Omental fat pad (tissue), 3 donors: ENCODE measurements at regions not wholly inside any gene's neighbourhood (a gene's known extent, or its start where the extent isn't known, plus 50 kb on each side); places are given as distances from the start of the nearest gene placed in this dataset.

ENCODE experiments used
- ATAC-seq: fragments of 150-250 bp; one replicate; pipeline ENCODE4 v1.9.1; 2016; ENCODE audit warnings: mild to moderate bottlenecking, moderate library complexity; ENCODE audit not compliant: low FRiP score
- DNase-seq: peaks from one replicate; pipeline ENCODE4 v3.0.0-alpha.2; 2019; ENCODE audit warnings: low spot score
- TF ChIP-seq, protein P1 (sequence below), 3 donors: fragments of 450-650 bp; IDR thresholded peaks; one replicate each; pipeline ENCODE4 v1.5.1; 2016 to 2017; ENCODE audit warnings: antibody characterized with exemption in 3 of 3, mild to moderate bottlenecking in 3 of 3, moderate library complexity in 2 of 3

GRCh38 chr13:47025791-47026447 lies 129.1 kb upstream of the HTR2A start:
- TF ChIP-seq, protein P1, sequence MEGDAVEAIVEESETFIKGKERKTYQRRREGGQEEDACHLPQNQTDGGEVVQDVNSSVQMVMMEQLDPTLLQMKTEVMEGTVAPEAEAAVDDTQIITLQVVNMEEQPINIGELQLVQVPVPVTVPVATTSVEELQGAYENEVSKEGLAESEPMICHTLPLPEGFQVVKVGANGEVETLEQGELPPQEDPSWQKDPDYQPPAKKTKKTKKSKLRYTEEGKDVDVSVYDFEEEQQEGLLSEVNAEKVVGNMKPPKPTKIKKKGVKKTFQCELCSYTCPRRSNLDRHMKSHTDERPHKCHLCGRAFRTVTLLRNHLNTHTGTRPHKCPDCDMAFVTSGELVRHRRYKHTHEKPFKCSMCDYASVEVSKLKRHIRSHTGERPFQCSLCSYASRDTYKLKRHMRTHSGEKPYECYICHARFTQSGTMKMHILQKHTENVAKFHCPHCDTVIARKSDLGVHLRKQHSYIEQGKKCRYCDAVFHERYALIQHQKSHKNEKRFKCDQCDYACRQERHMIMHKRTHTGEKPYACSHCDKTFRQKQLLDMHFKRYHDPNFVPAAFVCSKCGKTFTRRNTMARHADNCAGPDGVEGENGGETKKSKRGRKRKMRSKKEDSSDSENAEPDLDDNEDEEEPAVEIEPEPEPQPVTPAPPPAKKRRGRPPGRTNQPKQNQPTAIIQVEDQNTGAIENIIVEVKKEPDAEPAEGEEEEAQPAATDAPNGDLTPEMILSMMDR (IDR thresholded peaks at IDR 0.05), result no peak
- ATAC-seq, result peak; percentile 41
- no peak for DNase-seq

DNA sequence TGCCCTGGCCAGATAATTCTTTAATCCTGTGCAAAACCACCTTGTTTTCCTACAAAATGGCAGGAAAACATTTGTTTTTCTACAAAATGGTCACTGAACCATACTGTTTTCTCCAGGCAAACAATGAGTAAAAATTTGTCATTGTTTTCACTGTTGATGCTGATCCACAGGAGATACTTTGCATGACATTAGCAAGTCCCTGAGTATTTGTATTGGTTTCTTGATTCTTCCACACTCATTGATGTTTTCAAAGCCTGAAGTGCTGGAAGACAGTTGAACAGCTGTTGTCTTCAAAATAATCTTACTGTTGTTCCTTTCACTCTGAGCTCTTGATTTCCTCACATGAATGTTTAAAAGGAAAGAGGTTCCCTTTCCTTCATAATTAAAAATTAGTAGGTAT lies 123.1 kb upstream of the HTR2A start:
- TF ChIP-seq, protein P1 (IDR thresholded peaks at IDR 0.05), result no peak
- no peak for ATAC-seq

DNA sequence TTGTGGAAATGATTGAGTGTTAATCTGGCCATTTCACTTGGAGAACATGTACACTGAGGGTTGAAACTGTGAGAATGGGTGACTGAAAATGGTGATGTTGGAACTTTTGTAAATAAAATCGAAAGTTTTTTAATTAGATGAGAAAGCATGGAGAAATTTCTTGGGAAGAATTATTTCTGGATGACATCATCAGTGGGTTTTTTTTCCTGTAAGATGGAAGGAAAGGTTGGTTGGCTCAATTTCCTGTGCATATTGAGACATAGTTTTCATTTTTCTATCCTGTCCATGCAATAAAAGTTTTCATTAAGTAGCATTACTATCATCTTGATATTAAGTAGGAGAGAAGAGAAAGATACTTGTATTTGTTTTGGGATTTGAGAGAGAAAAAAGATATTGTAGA lies 120.6 kb upstream of the HTR2A start:
- DNase-seq (no peak), ATAC-seq (no peak)
- TF ChIP-seq, protein P1 (IDR thresholded peaks at IDR 0.05), result no peak

More for the DNA sequence above, 123.1 kb upstream of the HTR2A start:
- no peak for DNase-seq

- ATAC-seq, result no peak
- DNase-seq, result no peak
- TF ChIP-seq, protein P1 (IDR thresholded peaks at IDR 0.05), result no peak
These were observed 111.5 kb upstream of the HTR2A start for GRCh38 chr13:47008318-47008717.

- ATAC-seq (no peak), DNase-seq (no peak)
- TF ChIP-seq, protein P1 (IDR thresholded peaks at IDR 0.05), result no peak
These were observed 109.0 kb upstream of the HTR2A start for GRCh38 chr13:47005756-47006414.

- no peak for DNase-seq
- TF ChIP-seq, protein P1 (IDR thresholded peaks at IDR 0.05), result no peak
- ATAC-seq, result no peak
These were observed 107.7 kb upstream of the HTR2A start for GRCh38 chr13:47004540-47004939.

DNA sequence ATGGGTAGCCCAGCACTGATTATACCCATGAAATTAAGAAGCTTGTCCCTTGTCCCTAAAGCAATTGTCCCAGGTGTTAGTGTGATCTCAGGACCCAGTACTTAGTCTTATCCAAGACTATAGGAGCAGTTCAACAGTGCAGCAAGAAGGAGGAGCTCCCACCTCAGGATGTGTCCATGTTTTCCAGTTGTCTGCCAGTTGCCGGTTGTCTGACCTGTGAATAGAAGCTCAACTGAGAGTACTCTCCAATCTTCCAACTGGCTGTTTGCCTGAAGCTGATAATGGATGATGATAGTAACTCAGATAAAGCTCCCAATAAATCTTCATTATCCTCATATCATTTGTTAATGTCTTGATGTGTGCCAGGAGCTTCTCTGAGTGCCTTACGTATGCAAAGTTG lies 107.2 kb upstream of the HTR2A start:
- no peak for DNase-seq
- TF ChIP-seq, protein P1 (IDR thresholded peaks at IDR 0.05), result no peak
- ATAC-seq, result no peak
